HG03139 (cell line): ENCODE measurements at regions not wholly inside any gene's neighbourhood (a gene's known extent, or its start where the extent isn't known, plus 50 kb on each side); places are given as distances from the start of the nearest gene placed in this dataset.

Experiments used
- ATAC-seq: cut with Tn5 transposase; IDR thresholded peaks from one replicate; pipeline ENCODE4 v1.9.1; 2021; ENCODE audit not compliant: unreplicated experiment

GRCh38 chr6:14739827-14740226 is 506.0 kb upstream of the JARID2 start:
- ATAC-seq = no peak

- no peak for ATAC-seq
Measured at GRCh38 chr6:14742171-14742570, 503.7 kb upstream of the JARID2 start.

- no peak for ATAC-seq
Measured at GRCh38 chr6:14742680-14743079, 503.2 kb upstream of the JARID2 start.

- ATAC-seq = no peak
Measured at GRCh38 chr6:14743144-14743473, 502.8 kb upstream of the JARID2 start.

DNA sequence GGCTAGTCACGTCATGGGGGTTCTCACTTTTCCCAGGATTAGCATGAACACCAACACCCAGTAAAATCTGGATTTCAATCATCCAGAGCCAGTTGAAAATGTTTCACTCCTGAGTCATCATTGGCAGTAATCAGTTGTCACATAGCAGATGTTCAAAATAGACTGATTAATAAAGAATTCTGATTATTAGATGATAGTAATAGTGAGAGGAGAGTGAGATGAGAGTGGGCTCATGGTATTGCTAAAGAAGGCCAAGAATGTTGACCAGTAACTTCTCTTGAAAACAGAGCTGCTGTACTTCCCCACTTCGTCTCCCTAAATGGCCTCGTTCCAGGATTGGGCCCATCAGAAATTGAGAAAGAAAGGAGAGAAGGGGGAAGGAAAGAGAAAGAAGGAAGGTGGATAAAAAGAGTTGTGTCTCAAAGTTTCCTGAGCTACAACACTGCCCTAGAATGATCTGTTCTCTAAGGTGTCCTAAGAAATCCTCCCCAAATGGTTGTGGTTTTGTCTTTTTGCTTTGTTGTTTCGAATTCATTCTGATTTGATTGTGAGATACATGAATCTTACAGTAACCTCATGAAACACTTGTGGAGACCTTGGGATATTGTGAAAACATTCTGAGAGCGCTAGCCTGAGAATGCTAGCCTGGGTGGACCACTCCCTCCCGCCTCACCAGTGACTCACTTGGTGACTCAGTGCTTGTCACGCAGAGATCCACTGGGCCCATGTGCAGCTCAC is 502.2 kb upstream of the JARID2 start:
- ATAC-seq = no peak

GRCh38 chr6:14744212-14744556 is 501.7 kb upstream of the JARID2 start:
- ATAC-seq = no peak

DNA sequence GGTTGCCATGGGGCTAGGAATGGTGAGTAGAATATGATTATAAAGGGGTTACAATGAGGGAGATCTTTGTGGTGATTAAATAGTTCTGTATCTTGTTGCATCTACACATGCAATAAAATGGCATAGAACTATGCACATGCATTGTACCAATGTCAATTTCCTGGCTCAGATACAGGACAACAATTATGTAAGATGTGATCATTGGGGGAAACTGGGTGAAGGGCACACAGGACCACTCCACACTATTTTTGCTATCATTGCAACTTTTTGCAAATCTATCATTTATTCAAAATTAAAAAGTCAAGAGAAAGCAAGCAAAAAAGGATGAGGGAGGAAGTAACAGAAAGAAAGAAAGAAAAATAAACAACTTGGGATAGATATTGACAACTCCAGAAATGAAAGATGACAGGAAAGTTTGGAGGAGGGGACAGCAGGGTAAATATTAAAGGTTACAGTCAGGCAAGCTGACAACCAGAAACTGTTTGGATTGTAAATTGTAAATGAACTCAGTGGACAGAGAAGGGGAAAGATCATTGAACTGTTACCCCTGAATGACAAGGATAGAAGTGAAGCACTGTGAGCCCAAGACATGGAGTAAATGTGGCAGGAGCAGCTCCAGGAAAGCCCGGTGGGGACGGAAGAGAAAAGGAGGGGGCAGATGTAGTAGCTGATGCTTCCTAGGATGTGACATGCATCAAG is 499.6 kb upstream of the JARID2 start:
- ATAC-seq = no peak

DNA sequence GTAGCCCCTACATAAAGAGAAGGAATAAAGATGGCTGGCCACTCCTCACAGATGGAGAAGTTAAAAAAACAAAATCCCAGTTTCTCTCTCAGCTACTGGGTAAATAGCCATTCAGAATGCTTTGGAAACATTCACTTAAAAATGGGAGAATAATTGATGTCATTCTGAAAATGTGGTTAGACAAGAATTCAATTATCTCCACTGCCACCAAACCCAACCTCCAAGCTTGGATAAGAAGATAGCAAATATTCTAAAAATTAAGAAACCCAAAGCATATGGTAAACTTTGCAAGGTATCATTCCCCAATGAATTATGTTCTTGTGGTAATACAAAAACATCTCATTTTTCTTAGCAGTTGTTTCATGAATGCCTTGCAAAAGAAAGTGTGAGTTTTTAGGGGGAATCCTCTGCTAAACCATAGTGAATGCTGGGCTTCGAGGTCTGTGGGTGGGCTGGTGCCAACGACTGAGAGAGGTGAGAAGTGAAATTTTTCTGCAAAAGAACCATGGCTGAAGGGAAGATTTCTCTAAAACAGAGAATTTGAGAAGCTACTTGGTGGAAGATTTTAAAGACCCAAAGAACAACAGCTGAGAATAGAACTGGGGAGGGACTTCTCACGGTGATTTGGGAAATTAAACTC is 497.9 kb upstream of the JARID2 start:
- ATAC-seq = no peak

DNA sequence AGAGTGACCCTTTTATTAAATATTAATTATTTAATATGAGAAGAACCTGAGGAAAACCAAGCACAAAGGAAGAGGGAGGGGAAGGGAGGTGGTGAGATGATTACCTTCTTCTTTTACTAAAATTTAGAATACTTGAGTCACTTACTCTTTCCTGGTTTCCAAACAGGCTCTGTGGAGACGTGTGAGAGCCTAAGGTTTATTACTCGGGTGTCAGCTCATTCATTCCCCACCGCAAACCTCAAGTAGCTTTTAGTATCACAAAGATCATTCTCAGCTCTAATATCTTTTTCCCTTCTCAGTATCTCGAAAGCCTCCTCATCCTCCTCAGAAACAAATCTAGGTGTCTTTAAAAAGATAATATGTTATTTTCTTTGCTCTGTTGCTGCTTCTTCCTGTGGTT is 497.2 kb upstream of the JARID2 start:
- ATAC-seq = no peak

DNA sequence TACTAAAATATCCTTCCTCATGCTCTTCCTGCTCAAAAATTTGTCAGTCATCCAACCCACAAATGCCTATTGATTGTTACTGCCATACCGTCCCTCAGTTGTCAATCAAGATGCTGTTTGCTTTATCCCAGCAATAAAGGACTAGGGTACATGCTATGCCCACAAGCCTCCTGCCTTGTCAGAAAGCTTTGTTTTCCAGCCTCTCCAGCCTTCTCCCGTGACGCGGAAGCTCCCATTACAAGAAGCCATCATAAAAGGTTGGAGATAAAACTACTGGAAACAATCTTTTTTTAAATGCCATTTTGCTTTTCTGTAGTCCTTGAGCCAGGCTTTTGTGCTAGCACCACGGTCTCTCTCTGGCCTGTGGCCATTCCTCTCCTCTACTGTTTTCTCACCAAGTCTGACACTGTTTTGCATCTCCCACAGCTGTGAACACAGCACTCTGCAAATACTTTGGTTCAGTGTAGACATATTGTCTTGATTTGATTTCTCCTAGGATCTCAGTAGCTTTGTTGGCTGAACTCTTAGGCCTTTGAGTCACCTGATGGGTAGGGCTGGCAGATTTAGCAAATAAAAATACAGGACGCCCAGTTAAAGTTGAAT is 495.7 kb upstream of the JARID2 start:
- no peak for ATAC-seq

- ATAC-seq = no peak
Measured at GRCh38 chr6:14751645-14752175, 494.2 kb upstream of the JARID2 start.

GRCh38 chr6:14754751-14755513 is 490.9 kb upstream of the JARID2 start:
- ATAC-seq = no peak

- ATAC-seq = no peak
Measured at GRCh38 chr6:14756340-14756739, 489.5 kb upstream of the JARID2 start.

DNA sequence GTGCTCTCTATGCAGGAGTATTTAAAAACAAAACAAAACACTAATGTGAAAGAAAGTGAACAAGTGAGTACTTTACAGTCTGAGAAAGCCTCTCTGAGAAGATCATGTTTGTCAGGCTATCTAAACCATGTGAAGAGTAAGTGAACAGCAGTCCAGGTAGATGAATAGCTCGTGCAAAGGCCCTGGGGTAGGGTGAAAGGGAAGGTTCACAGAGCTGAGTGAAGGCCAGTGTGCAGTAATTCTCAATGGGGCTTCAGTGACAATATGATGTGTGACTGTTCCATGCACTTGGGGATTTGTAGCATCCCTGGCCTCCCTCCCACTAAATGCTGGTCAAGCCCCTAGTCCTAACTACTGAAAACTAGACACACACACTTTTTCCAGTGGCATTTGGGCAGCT is 488.9 kb upstream of the JARID2 start:
- ATAC-seq = no peak

- ATAC-seq = no peak
Measured at GRCh38 chr6:14757418-14757817, 488.5 kb upstream of the JARID2 start.

GRCh38 chr6:14758421-14759081 is 487.3 kb upstream of the JARID2 start:
- ATAC-seq = no peak

GRCh38 chr6:14759976-14760672 is 485.7 kb upstream of the JARID2 start:
- no peak for ATAC-seq

- ATAC-seq = no peak
Measured at GRCh38 chr6:14762077-14762476, 483.8 kb upstream of the JARID2 start.

- ATAC-seq = no peak
Measured at GRCh38 chr6:14763139-14763538, 482.7 kb upstream of the JARID2 start.

- ATAC-seq = no peak
Measured at GRCh38 chr6:14763616-14764015, 482.3 kb upstream of the JARID2 start.
